HG03135 (cell line): ENCODE measurements at regions not wholly inside any gene's neighbourhood (a gene's known extent, or its start where the extent isn't known, plus 50 kb on each side); places are given as distances from the start of the nearest gene placed in this dataset.

Source experiments
- ATAC-seq: cut with Tn5 transposase; IDR thresholded peaks from one replicate; pipeline ENCODE4 v1.9.1; 2021; ENCODE audit warnings: mild to moderate bottlenecking, moderate library complexity; ENCODE audit not compliant: unreplicated experiment

DNA sequence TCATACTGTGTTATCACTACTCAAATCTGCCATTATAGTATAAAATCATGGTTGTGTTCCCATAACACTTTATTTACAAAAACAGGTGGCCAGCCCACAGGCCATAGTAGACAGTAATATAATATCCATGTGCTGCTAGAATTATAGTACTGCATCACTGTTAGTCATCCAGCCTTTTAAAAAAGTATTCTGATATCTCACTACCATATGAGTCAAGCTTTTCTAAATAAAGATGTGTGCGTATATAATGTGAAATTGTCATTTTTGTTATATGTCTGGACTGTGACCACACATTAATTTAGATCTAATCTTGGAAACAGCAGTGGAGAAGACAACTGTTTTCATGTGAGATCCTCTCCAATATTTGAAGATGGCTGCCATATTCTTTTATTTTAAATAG lies 1049.1 kb upstream of the GOT2 start:
- ATAC-seq, result no peak

DNA sequence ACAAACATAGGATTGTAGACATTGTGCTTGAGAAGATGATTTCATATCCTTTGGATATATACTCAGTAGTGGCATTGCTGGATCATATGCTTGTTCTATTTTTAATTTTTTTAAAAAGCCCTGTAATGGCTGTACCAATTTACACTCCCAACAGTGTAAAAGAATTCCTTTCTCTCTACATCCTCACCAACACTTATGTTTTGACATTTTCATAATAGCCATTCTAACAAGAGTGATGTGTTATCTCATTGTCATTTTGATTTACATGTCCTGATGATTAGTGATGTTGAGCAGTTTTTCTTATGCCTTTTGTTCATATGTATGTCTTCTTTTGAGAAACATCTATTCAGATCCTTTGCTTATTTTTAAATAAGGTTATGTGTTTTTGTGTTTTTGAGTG lies 1039.2 kb upstream of the GOT2 start:
- ATAC-seq, result no peak

DNA sequence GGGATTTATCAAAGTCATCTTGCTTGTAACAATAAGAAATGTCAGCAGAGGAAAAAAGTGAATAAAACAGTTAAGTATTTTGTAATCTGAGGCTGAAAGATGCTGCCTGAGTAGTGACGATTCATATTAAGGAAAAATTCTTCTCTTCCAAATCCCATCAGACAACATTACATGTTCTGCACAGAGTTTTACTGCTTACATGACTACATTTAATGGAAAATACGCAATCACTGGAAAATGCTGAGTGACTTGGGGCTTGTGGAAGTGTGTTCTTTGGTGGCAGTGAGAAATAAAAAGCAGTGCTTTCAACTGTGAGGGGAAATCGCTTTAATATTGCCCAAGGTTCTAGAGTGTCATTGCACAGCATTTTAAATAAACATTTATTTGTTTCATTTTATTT lies 1025.2 kb upstream of the GOT2 start:
- ATAC-seq, result no peak

DNA sequence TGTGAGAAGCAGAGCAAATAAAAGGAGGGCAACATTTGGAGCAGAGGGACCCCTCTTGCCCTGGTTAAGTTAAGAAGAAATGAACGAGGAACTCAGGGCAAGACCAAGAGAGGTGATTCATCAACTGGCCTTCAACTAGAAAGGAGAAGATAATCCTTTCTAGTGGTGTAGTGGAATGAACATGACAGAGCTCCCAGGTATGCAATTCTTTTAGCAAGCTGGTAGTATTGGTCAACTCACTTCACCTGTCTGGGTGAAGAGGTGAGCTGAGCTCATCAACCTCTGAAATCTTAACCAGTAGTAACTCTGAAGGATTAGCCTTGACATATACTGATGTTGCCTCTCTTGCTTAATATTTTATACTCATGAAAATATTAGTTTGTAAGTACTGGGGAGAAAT lies 1024.7 kb upstream of the GOT2 start:
- no peak for ATAC-seq

DNA sequence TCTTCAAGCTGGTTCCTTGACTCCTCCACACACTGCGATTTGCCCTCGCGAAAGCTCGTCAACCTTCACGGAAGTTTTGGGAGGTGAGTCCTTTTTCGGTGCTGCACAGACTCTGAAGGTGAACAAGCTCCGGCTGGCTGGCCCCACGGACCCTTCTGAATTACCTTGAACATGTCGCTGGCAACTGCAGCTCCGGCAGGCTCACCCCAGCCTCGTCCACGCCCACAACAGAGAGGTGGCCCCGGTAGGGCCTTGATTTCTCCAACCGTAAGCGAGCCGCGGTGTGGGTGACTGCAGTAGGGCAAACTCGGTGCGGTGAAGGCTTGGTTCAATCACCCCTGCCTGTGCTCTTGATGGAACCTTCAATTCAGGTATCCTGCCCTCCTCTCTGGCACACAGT lies 1020.7 kb upstream of the GOT2 start:
- ATAC-seq, result no peak

DNA sequence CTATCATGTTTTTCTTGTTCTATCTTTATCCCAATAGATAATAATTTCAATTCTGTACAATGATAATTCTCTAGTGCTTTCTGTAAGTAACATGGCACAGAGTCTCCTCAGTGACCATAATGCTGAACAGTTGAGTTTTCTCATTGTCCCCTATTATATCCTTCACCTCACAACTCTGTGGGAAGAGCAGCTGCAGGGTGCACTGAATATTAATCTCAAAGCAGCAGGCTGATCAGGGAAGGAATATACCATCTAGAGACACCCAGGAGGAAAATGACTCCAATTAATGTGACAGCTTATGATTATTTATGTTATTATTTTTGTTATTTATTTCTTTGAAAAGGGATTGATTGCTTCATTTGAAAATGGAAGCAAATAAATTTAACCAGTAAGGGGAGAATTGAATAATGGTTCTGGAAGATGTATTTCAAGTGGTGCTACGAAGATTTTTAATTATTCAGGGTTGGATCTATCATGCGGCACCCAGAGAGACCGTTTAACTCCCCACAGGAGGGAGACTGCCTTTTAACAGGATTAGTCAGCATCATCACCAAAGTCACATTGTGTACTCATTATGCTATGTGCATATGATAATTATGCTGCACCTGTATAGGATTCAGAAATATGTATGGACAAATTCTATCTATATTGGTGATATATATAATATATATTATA lies 1015.7 kb upstream of the GOT2 start:
- ATAC-seq, result no peak

DNA sequence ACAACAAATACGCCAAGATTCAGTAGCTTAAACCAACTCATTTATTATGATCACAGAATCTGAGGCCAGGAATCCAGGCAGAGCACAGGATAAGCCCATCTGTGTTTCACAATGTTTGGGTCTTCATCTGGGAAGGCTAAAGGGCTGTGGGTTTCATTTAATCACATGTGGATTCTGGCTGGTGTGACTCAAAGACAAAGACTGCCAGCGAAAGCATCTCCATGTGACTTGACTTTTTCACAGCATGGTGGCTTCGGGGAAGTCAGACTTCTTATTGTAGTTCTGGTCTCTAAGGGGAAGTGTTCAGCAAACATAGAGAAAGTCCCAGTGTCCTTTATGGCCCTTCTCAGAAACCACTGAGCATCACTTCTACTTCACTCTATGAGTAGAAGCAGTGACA lies 1014.4 kb upstream of the GOT2 start:
- no peak for ATAC-seq

DNA sequence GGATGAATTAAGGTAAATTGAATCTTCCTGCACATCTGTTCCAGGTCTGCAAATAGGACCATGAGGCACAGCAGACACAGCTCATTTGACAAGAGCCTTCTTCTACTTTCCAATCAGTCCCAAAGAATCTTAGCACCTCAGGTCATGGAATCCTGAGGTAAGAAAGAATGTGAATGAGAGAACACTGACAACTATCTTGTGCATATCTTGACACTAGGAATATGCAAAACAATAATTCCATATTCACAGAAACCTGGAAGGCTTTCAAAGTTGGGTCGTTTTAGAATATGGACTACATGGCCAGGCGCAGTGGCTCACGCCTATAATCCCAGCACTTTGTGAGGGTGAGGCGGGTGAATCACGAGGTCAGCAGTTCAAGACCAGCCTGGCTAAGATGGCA lies 1009.4 kb upstream of the GOT2 start:
- ATAC-seq, result no peak

DNA sequence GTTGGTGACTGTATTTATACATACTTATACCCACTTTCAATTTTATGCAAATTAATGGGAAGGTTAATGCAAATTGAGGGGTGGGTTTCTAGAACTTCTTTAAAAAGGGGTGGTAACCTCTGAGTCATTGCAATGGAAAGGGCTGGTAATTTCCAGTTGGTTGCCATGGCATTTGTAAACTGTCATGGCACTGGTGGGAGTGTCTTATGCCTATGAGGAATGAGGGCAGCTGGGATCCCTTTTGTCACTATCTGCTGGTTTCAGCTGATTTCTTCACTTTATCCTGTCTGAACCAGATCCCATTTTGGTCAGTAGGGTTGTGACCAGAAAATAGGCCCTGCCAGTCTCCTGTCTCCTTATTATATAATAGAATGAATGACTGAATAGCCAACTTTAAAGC lies 1006.7 kb upstream of the GOT2 start:
- ATAC-seq, result no peak

DNA sequence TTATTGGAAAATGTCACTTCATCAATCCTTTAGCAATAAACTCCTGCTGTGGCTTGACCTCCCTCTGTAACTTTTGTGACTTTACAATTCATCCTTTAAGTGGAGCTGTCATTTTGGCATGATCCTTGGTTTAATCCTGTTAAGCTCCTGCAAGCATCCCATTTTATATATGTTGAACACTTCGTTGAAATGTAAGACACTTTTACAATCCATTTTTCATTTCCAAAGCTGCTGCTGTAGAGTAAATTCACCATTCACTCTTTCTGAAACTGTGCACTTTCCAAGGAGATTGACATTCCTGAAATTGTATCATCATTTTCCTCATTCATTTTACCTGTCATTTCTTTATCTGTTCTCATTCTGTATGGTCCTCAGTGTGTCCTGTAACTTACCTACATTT lies 1003.2 kb upstream of the GOT2 start:
- no peak for ATAC-seq

DNA sequence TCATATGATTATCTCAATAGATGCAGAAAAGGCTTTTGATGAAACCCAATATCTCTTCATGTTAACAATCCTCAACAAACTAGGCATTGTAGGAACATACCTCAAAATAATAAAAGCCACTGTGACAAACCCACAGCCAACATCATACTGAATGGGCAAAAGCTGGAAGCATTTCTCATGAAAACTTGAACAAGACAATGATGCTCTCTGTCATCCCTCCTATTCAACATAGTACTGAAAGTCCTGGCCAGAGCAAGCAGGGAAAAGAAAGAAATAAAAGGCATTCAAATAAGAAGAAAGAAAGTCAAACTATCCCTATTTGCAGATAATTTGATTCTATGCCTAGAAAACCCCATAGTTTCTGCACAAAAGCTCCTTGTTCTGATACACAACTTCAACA lies 999.2 kb upstream of the GOT2 start:
- no peak for ATAC-seq

DNA sequence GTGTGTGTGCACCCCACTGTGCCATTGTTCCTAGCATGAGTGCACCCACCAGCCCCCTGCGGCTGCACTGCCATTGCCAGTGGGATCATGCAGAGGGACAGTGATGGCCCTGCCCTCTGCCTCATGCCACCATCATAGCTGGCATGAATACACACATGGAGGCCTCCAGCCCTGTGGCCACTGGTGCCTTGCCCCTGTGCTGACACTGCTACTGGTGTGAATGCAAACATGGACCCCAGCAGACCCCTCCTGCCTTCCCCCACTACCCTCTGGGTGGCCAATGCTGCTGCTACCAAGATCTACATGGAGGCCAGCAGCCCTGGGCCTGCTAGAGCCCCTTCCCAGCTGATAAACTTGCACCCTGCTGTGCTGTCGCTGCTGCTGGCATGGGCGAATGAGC lies 995.5 kb upstream of the GOT2 start:
- ATAC-seq, result no peak

DNA sequence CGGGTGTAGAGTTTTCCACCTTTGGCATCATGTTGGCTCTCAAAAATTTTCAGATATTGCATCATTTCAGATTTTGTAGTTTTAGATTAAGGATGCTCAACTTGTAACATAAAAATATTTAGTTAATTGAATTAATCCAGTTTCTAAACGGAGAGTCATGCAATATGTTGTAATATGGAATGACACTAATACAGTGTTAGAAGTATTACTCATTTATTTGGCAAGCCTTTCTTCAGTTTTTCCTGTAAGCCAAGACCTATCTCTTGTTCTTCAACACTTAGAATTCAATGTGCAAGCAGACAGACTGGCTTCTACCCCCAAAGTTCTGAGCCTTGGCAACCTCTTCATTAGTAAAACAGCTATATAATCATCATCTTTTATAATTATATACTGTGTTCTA lies 985.0 kb upstream of the GOT2 start:
- ATAC-seq, result no peak

DNA sequence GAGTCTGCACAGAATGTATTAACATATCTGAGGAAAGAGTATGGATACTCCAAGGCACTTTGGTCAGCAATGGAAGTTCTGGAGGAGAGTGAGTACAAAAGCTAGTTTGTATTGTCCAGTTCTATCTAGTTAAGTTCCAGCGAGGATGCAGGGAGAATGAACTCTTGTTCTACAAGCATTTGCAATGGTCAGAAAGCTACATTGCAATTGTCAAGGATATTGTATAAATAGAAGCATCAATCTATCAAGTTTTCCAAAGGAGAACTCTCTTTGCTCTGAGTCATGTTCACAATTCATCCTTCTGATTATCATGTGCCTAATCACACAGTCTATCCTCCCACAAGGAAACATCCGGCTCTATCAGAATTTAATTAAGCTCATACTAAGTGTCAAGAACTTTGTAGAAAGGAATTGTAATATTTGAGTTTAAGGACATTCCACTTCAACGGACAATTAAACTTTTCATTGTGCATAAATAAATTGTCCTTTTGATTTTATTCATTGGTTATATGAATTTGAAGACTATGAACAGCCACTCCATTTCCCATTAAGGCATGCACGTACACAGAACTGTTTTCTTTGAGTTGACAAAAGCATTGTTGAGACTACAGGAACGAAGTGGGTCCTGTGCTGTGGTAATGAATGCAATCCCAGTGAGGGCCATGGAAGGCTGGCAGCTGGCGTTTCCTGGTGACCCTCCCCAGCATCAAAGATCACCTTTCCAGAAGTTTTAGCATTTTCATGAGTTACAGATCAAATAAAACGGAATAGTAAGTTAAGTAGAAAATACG lies 973.5 kb upstream of the GOT2 start:
- ATAC-seq, result no peak

DNA sequence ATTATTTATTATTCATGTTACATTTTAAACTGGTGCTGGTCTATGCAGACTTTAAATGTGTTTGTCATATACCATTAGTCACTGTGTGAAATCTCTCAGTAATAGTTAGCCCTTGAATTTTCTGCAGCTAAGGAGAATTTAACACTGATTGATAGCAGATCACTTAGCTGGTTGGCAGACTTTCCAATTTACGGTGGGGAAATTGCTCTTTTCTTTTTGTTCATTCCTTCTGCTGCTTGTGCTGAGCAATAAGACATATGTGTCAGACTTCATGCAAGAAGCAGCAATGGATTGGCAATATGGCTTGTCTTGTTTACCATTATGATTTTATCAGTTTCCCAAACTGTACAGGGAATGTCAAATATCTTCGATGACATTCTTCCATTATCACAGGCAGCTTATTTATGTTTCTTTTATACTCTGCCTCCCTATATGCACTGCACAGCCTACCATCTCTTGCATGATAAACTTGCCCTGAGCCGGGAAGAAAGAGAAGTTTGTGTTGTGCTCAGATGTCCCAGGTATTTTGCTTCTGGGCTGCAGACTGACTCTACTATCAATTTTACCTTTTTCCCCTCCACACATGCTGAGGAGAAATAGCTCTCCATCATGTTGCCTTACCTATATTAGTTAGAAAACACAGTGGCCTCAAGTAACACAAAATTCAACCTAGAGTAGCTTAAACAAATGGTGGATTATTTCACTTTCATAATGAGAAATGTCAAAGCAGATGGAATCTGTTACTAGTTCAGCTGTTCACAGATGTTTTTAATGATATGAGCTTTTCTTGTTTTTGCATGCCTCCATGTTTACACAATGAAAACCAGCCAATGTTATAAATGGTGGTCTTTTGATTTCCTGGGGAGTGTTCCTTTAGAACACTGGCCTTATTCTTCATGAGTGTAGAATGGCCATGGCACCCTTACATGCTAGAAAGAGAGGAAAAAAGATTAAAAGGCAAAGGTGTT lies 968.1 kb upstream of the GOT2 start:
- ATAC-seq, result no peak

DNA sequence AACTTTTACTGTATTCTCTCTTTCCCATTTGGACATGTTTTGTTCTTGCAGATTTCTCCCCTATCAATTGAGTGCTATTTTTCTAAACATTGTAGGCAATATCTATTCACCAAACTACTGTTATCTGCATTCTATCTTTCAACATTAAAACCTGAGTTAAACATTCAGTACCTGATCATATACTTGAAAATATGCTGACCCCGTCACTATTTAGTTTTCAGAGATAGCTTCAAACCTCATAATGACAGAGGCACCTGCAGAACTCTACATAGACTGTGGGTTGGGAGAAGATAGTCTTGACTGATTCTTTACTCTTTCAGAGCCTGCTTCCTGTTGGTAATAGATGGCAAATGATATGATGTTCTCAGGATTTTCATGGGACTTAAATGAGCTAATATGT lies 965.7 kb upstream of the GOT2 start:
- ATAC-seq, result no peak

DNA sequence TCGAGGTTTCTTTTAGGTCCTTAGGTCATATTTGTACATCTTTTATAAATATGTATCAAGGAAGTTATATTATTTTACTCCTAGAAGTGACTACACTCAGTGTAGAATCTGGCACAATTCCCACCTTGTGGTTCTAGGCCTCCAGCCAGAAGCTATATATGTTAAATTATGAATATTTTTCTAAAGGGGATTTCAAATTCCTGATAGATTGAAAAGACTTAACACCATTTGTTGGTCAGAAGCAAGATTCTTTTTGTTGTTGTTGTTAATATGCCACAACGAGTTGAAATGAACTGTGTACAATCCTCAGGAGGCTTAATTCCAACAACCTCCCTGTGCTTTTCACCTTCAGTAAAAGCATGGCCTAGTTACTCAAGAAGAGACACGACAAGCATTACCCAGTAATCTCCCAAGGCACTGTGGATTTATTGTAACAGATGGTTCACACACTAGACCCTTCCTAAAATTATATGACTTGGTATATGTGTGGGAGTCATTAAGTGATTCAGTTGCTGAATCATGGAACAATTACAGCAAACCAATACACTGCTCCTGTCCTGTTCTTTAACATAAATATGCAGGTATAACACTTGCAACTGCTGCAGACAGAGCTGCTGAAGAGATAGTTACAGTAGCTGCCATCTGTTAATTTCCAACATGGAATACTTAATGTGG lies 964.4 kb upstream of the GOT2 start:
- no peak for ATAC-seq

DNA sequence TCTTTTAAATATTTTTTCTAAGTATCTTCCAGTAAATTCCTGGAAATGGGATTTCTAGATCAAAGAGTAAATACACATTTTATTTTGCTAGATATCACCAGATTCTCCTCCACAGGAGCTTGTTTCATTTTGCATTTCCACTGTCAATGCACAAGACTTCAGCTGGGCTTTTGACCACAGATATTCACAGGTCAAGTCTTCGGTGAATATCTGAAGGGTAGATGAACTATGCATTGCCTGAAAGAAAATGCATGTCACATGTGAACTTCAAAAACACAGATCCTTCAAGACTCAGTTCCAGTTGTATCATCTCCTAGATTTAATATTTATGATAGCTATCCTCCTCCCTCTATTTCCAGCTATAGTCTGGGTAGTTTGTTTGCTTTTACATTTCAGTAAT lies 963.6 kb upstream of the GOT2 start:
- ATAC-seq, result no peak

DNA sequence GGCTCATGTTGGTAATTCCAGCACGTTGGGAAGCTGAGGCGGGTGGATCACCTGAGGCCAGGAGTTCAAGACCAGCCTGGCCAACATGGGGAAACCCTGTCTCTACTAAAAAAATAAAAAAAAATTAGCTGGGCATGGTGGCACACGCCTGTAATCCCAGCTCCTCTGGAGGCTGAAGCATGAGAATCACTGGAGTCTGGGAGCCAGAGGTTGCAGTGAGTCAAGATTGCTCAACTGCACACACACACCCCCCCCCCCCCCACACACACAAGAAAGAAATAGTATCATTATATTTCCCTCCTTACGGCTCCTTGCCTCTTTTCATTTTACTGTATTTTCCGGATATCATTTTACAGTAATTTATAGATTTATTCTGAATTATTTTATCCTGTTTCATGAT lies 963.1 kb upstream of the GOT2 start:
- no peak for ATAC-seq

DNA sequence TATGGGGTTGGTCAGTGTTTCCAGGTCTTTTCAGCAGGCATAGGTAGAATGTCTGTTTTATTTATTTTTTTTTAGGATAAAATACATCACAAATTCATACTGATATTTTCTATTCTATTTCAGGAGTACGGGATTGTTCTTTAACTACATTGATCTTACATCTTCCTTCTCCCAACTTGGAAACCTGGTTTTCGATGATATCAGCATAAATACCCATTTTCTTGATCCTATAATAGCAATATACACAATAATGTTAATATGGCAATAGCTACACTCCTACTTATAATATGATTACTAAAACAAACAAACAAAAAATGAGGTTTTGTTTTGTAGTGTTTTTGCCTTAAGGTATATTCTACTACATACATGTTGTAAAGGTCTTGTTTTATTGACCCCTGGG lies 962.4 kb upstream of the GOT2 start:
- ATAC-seq, result no peak

DNA sequence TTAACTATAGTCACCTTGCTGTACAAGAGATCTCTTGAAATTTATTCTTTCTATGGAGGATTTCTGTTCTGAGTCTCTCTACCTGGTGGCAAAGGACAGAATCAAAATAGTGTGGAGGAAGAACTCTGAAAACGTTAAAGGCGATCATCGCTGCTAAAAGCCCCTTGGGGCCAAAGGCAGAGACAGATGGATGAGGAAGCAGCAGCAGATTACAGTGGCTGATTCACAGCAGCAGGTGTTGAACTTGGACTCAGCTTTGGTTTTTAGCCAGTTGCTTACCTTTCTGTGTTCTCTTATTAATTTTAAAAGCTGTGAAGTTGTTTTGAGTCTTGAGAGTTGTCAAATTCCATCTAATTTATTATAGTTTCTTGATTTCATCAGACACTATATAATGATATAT lies 956.1 kb upstream of the GOT2 start:
- no peak for ATAC-seq
